BLaER1 (cell line): ENCODE measurements at regions not wholly inside any gene's neighbourhood (a gene's known extent, or its start where the extent isn't known, plus 50 kb on each side); places are given as distances from the start of the nearest gene placed in this dataset.
"Not testable (repeated sequence)": the region's sequence is repeated elsewhere in the genome, so short reads cannot be mapped to it uniquely, and the experiment has no call there.

Experiments
- H3K27ac ChIP-seq: shearing (Covaris generic); formaldehyde crosslinking; 2 replicates; pipeline ENCODE4 v1.8.1; 2022
- H3K27me3 ChIP-seq: shearing (Covaris generic); formaldehyde crosslinking; 2 replicates; pipeline ENCODE4 v1.8.1; 2022
- H3K36me3 ChIP-seq: shearing (Covaris generic); formaldehyde crosslinking; 2 replicates; pipeline ENCODE4 v1.8.1; 2022
- H3K4me1 ChIP-seq: shearing (Covaris generic); formaldehyde crosslinking; 2 replicates; pipeline ENCODE4 v1.8.1; 2022
- H3K4me2 ChIP-seq: shearing (Covaris generic); formaldehyde crosslinking; 2 replicates; pipeline ENCODE4 v1.8.1; 2022
- H3K4me3 ChIP-seq: shearing (Covaris generic); formaldehyde crosslinking; 2 replicates; pipeline ENCODE4 v1.8.1; 2022
- H3K9ac ChIP-seq: shearing (Covaris generic); formaldehyde crosslinking; 2 replicates; pipeline ENCODE4 v1.8.1; 2022
- H3K9me3 ChIP-seq: shearing (Covaris generic); formaldehyde crosslinking; 2 replicates; pipeline ENCODE4 v1.8.1; 2022
- H4K20me1 ChIP-seq: shearing (Covaris generic); formaldehyde crosslinking; 2 replicates; pipeline ENCODE4 v1.8.1; 2022
- Cebpa-rat ChIP-seq: shearing (Covaris generic); IDR thresholded peaks from 2 replicates; pipeline ENCODE4 v1.8.1; 2022

- no peak overlapping the region for H3K4me3 ChIP-seq
- H3K9ac ChIP-seq, result no peak overlapping the region
- H3K4me1 ChIP-seq, result no peaks in the 10 kb centered on the region
- no peak for TF ChIP-seq Cebpa-rat
- no peak overlapping the region for H3K27ac ChIP-seq
- H3K4me2 ChIP-seq, result no peak overlapping the region
- no peaks in the 10 kb centered on the region for H3K27me3 ChIP-seq
- H3K9me3 ChIP-seq, result no peaks in the 10 kb centered on the region
- no peaks in the 10 kb centered on the region for H3K36me3 ChIP-seq
- H4K20me1 ChIP-seq, result no peaks in the 10 kb centered on the region
These were observed 422.8 kb upstream of the EPHA7 start for GRCh38 chr6:93842178-93842577.

- H3K27me3 ChIP-seq, H3K9ac ChIP-seq, H3K4me3 ChIP-seq, H3K4me1 ChIP-seq, H3K27ac ChIP-seq, H3K9me3 ChIP-seq, H3K4me2 ChIP-seq, H3K36me3 ChIP-seq, H4K20me1 ChIP-seq: not testable (repeated sequence)
These were observed 416.2 kb upstream of the EPHA7 start for GRCh38 chr6:93835451-93836145.

DNA sequence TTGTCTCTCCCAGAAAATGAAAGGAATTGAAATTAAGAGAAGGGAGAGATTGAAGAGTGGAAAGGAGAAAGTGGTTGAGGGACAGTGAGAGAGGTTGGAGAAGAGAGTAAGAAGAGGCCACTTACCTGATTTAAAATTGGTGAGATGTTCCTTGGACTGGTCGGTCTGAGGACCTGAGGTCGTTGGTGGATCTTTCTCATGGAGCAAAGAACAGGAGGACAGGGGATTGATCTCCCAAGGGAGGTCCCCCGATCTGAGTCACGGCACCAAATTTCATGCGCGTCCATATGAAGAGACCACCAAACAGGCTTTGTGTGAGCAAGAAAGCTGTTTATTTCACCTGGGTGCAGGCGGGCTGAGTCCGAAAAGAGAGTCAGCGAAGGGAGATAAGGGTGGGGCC is 415.7 kb upstream of the EPHA7 start:
- H3K4me2 ChIP-seq, H3K9ac ChIP-seq, H3K27ac ChIP-seq, H3K9me3 ChIP-seq, H4K20me1 ChIP-seq, H3K36me3 ChIP-seq, H3K4me3 ChIP-seq, H3K4me1 ChIP-seq, H3K27me3 ChIP-seq: not testable (repeated sequence)

GRCh38 chr6:93833326-93833725 is 414.0 kb upstream of the EPHA7 start:
- H3K9ac ChIP-seq, H3K4me1 ChIP-seq, H3K36me3 ChIP-seq, H4K20me1 ChIP-seq, H3K27ac ChIP-seq, H3K4me3 ChIP-seq, H3K27me3 ChIP-seq, H3K9me3 ChIP-seq, H3K4me2 ChIP-seq: not testable (repeated sequence)

DNA sequence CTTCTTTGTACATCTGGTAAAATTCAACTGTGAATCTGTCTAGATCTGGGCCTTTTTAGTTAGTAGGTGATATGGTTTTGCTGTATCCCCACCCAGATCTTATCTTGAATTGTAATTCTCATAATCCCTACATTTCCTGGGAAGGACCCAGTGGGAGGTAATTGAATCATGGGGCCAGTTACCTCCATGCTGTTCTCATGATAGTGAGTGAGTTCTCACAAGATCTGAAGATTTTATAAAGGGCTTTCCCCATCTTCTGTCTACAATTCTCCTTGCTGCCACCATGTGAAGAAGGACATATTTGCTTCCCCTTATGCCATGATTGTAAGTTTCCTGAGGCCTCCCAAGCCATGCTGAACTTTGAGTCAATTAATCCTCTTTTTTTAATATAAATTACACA is 410.4 kb upstream of the EPHA7 start:
- H3K27me3 ChIP-seq, H3K4me2 ChIP-seq, H3K4me1 ChIP-seq, H4K20me1 ChIP-seq, H3K9me3 ChIP-seq, H3K36me3 ChIP-seq, H3K27ac ChIP-seq, H3K4me3 ChIP-seq, H3K9ac ChIP-seq: not testable (repeated sequence)

- Histone ChIP-seq H4K20me1 (no peaks in the 10 kb centered on the region), H3K4me2 (no peak overlapping the region), H3K27ac (no peak overlapping the region), H3K36me3 (no peaks in the 10 kb centered on the region), H3K9ac (no peak overlapping the region), H3K4me1 (no peaks in the 10 kb centered on the region), H3K4me3 (no peak overlapping the region), H3K27me3 (no peaks in the 10 kb centered on the region), H3K9me3 (no peaks in the 10 kb centered on the region)
- no peak for TF ChIP-seq Cebpa-rat
These were observed 409.6 kb upstream of the EPHA7 start for GRCh38 chr6:93829009-93829408.

GRCh38 chr6:93828553-93828952 is 409.2 kb upstream of the EPHA7 start:
- H3K4me2 ChIP-seq, result no peak overlapping the region
- H3K9me3 ChIP-seq, result no peaks in the 10 kb centered on the region
- no peaks in the 10 kb centered on the region for H3K36me3 ChIP-seq
- H4K20me1 ChIP-seq, result no peaks in the 10 kb centered on the region
- H3K27ac ChIP-seq, result no peak overlapping the region
- H3K4me1 ChIP-seq, result no peaks in the 10 kb centered on the region
- no peak overlapping the region for H3K4me3 ChIP-seq
- H3K27me3 ChIP-seq, result no peaks in the 10 kb centered on the region
- TF ChIP-seq Cebpa-rat, result no peak
- no peak overlapping the region for H3K9ac ChIP-seq

DNA sequence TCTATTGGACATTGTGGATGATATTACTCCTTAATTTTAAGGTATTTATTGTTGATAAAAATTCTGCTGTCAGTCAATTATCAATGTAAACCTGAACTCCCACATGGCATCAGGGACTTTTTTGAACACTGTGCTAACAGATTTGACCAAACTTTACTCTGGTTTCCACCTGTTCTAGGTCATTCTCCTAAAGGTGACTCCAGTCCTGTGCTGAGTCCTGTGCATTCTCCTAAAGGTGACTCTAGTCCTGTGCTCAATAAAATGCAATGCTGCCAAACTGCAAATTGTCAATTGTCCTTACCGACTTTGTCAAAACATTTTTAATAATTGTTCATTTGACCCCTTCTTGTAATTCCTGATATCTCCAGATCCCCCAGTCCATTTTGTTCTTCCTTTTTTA is 408.4 kb upstream of the EPHA7 start:
- TF ChIP-seq Cebpa-rat, result no peak
- Histone ChIP-seq H3K36me3 (no peaks in the 10 kb centered on the region), H3K9ac (no peak overlapping the region), H3K4me1 (no peaks in the 10 kb centered on the region), H3K27ac (no peak overlapping the region), H3K4me3 (no peak overlapping the region), H3K27me3 (no peaks in the 10 kb centered on the region), H3K4me2 (no peak overlapping the region), H3K9me3 (no peaks in the 10 kb centered on the region), H4K20me1 (no peaks in the 10 kb centered on the region)

DNA sequence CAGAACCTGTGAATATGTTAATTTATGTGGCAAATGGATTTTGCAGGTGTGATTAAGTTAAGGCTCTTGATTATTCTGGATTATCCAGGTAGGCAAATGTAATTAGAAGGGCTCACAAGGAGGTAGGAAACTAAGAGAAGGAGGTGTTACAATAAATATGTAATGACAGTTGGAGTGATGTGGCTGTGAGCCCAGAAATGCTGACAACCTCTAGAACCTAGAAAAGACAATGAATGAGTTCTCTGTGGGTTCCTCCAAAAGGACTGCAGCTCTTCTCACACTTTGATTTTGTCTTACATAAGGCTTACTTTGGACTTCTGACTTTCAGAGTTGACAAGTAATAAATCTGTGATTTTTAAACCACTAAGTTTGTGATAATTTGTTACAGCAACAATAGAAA is 406.6 kb upstream of the EPHA7 start:
- no peaks in the 10 kb centered on the region for H3K27me3 ChIP-seq
- TF ChIP-seq Cebpa-rat, result no peak
- H4K20me1 ChIP-seq, result no peaks in the 10 kb centered on the region
- H3K9ac ChIP-seq, result no peak overlapping the region
- no peak overlapping the region for H3K4me2 ChIP-seq
- no peak overlapping the region for H3K27ac ChIP-seq
- H3K4me3 ChIP-seq, result no peak overlapping the region
- H3K36me3 ChIP-seq, result no peaks in the 10 kb centered on the region
- H3K9me3 ChIP-seq, result no peaks in the 10 kb centered on the region
- H3K4me1 ChIP-seq, result no peaks in the 10 kb centered on the region

- H3K4me3 ChIP-seq, result no peak overlapping the region
- H3K9me3 ChIP-seq, result no peaks in the 10 kb centered on the region
- no peaks in the 10 kb centered on the region for H3K27me3 ChIP-seq
- H3K4me1 ChIP-seq, result no peaks in the 10 kb centered on the region
- no peak for TF ChIP-seq Cebpa-rat
- no peaks in the 10 kb centered on the region for H4K20me1 ChIP-seq
- H3K27ac ChIP-seq, result no peak overlapping the region
- H3K36me3 ChIP-seq, result no peaks in the 10 kb centered on the region
- H3K9ac ChIP-seq, result no peak overlapping the region
- no peak overlapping the region for H3K4me2 ChIP-seq
These were observed 404.1 kb upstream of the EPHA7 start for GRCh38 chr6:93823489-93823888.
